HG03039 (cell line): ENCODE measurements at regions not wholly inside any gene's neighbourhood (a gene's known extent, or its start where the extent isn't known, plus 50 kb on each side); places are given as distances from the start of the nearest gene placed in this dataset.

Source experiments
- ATAC-seq: cut with Tn5 transposase; IDR thresholded peaks from one replicate; pipeline ENCODE4 v1.9.1; 2021; ENCODE audit warnings: mild to moderate bottlenecking, moderate library complexity; ENCODE audit not compliant: unreplicated experiment

DNA sequence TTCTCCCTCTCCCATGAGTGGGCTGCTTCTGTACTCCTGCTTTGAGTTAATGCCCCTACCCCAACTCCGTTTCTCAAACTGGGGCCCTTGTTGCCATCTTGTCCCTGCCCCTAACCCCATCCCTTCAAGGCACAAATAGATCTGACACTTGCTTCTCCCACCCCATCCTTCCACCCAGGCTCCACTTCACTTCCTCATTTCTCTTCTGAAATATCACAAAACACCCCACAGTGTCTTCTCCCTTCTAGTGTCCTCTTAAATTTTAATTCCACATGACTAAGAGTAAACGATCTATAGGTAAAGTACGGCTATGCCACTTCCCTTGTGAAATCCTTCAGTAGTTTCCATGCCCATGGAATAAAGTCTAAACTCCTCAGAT is 571.6 kb upstream of the NOX3 start:
- no peak for ATAC-seq

DNA sequence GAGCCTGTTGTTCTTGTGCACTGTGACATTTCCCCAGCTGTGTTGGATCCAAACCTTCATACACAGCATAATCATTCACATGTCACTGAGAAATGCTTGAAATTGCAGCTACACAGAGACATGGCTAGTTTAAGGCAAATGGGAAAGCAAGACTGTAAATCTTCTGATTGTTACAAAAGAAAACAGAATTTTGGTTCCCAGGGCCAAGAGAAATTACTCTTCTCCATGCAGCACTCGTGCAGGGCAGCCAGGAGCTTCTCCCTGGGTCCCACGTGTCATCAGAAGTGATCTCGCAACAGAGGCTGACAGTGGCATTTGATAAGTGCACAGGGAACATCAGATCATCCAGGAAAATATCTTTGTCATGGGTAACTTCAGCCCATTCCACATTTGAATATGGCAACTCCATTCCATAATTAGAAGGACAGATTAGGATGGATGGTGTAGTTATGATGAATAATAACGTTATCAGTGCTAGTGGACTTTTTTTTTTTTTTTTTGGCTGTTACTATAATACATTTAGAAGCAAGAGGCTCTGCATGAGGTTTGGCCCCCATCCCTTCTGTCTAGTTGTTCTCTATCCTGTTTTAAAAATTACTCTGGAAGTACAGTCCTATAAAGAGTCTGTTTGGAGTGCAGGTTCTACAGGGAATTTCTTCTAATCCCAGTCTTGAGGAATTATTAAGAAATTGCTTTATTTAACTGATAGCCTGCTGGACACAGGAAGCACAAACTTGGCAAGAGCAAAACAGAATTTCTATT is 571.0 kb upstream of the NOX3 start:
- ATAC-seq = no peak

DNA sequence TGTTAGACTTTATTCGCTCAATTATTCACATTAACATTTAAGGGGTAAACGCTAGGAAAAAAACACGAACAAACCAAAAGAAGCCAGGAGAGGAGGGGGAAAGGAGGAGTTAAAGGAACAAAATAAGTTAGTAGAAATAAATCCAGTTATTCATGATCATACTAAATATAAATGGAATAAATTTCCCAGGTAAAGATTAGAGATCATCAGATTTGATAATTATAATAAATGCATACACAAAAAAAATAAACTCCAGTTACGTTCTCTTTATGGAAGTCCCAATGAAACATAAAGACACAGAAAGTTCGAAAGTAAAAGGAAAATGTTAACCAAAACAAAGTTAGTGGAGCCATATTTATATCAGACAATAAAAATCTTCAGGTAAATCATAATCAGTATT is 568.7 kb upstream of the NOX3 start:
- ATAC-seq = no peak

DNA sequence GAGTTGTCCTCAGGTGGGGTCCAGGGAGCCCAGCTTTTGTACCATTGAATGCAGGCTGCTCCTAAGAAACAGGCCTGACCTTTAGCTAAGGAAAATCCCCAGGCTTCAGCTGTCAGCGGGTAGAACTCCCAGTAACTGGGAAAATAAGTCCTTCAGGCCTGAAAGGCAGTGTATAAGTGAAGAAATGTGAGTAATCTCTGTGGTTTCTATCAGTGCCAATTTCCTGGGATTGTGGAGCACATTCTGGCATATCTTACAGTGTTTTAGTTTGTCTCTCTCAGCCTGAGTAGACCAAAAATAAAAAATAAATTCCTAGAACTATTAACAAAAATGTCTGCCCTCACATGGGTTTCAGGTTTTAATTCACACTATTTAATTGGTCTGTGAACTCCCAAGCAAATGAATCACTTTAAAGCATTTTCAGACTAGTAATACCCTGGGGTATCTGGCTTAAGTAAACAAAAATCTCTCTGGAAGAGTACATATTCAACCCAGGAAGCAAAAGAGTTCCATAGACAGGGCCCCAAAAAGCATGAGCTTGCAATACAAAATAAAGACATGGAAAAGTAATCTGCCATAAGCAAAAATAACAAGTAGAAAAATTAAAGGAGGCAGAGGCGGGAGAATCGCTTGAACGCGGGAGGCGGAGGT is 566.2 kb upstream of the NOX3 start:
- no peak for ATAC-seq

DNA sequence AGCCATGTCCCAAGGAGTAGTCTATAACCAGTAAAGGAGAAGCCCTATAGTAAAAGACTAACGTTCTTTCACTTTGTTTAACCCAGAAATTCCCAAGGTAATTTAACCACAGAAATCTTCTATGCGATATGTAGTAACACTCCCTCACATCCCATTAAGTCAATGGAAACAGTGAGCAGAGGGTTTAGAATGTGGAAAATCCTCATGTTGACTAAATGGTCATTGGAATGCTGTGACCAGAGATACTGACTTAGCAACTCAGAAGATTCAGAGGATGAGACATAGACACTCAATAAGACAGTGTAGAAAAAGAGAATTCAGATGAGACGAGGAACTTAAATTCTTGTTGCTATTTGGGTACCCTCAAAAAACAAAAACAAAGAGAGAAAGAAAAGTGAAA is 562.2 kb upstream of the NOX3 start:
- ATAC-seq = no peak

DNA sequence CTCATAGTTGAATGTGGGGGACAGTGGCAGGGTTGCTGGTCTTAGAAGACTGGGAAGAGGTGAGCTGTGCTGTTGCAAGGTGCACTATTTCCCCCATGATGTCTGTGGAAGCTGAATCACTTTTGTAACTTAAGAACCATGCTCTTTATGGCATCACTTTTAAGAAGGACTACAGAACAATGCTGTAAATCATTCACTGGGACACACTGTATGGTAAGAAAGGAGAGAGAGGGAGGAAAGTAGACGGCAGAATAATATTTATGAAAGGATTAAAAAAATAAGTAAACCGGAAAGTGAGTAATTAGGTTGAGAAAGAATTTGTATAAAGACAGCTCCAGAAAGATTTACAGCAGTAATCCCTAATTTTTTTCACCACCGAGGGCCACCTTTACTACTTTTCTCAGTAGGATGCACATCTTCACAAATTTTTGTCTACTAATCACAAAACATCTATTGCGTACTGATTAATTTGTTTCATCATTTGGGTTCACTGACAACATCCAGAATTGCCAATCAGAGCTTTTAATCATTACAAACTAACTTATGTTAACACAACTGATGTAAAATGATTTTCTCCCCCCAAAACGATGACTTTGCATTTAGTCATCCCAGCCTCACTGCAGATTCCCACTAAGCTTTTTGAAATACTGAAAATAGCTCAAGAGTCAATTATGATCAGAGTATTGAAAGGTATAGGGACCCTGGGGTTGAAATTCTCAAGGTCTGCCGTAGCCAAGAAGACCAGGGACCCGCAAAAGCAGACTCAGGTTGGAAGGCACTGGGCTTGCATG is 560.7 kb upstream of the NOX3 start:
- no peak for ATAC-seq

DNA sequence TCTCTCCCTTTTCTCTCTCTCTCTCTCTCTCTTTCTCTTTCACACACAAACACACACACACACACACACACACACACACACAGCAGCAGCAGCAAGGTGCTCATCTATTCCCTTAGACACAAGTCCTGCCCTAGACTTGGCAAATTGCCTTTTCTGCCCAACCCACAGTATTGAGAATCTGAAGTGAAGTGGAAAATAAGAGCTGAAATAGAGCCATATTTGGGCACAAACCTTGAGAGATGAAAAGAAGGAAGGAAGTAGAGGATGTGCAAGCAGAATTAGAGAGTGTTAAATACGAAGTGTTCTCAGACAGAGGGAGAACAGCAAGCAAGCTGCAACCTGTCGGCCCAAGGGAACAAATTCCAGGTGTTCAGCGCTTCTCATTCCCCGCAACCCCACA is 557.5 kb upstream of the NOX3 start:
- ATAC-seq = no peak

DNA sequence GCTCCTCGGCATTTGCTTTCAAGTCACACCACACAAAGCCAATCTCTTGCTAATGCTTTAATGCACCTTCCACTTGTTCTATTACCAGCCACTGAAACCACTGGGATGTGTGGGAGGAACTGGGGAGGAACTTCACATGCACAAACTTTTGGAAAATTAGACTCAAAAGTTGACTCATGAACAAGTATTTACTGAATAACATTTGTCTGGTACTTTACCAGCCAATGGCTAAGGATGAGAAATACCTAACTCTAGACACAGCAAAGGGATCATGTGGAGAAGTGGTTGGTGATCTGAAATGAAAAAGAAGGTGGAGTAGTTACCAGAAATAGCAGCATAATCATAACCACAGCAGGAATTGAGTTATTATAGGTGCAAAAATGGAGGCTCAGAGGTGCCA is 554.0 kb upstream of the NOX3 start:
- no peak for ATAC-seq

DNA sequence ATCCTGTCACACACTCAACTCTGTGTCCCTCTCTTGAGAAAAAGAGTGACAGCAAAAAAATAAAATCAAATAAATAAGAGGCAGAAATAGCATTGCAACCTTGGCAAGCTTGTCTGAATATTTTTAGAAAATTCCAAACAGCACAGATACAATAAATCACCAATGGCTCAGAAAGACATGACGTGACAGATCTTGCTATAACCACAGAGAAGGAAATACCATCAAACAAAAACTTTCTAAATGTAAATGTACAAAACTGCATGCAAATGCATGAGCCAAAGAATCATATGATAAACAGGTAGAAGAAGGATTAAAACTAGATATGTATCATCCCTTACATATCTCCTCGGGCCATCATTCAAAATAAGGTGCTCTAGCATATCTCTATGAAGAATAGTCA is 549.2 kb upstream of the NOX3 start:
- no peak for ATAC-seq

DNA sequence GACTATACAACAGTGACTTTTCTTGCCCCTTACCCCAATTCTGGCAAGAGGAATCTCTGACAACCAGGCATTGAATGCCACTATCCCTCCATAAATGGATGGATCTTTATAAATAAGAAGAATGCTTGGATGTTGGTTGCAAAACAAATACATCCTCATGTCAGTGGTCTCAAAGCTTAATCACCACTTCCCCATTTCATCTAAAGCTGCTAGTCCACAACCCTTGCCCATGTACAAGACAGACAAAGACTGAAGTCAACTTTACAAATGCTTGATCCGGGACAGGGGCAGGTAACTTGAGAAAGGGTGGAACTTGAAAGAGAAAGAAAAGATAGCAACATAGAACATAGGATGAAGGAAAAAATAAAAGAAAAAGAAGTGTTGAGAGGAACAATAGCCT is 540.5 kb upstream of the NOX3 start:
- ATAC-seq = no peak

DNA sequence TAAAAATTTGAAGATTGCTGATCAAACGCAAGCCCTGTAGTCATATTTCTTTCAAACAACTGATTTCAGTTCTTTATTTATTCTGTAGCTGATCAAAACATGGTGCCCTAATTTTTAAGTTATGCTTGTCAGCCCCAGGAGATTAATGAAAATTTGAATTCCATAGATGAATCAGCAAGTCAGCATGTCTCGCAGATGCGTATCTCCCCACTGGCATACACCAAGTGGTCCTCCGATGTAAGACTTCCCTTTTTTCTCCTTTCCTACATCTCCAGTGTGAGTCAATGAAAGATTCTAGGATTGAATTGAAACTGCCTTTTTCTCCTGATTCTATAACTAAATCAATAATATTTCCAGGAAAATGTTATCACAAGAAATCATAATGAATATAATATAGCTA is 539.6 kb upstream of the NOX3 start:
- no peak for ATAC-seq

DNA sequence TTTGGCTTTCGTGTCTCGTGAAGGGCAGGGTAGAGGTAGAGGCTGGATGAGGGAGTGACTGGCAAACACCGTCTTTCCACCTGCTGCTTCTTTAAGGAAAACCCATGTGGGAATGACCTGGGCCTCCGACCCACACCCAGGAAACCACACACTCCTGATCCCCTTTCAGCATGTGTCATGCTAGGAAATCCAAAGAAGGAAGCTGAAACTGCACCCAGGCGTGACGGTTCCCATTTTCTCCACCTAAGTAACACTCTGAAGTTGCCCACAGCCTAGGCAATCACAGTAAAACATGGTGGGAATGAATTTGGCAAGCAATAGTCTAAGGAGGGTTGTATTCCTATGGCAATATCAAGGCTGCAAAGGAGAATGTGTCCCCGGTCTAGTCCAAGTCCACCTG is 538.4 kb upstream of the NOX3 start:
- ATAC-seq = no peak

DNA sequence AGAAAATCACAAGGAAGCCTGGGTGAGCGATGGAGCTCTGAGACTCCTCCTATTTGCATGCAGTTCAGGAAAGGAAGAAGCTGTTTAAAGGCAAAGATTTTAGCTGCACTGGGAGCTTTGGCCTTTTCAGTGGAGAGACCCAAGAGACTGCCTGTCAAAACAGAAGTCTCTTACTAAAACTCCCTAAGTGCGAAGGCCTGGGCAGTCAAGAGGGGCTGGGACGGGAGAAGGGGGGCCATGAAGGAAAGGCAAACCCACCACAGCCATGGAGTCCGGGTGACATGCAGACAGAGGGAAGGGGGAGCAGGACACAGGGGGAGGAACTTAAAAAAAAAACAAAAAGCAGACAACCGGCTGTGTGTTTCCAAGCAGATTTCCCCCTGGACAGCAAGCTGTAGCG is 537.6 kb upstream of the NOX3 start:
- no peak for ATAC-seq

DNA sequence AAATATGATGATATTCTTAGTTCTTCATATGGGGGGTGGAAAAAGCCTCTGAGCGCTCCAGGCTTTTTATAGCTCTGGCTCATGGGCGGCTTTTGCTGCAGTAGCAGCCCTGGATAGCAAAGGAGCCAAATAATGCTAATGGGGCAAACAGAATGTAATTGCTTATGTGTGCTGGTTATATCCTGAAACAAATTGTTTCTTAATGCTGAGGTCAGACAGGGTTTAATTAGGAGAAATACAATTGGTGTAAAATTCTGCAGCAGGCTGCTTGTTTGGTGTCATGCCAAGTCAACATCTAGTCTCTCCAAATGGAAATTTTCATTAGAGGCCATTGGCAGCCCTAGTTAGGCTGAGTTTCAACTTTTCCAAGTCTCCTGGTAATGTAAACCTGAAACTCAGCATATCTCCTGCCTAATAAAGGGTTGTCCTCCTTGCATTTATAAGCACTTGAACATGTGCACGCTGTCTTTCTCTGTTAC is 530.1 kb upstream of the NOX3 start:
- ATAC-seq = no peak

DNA sequence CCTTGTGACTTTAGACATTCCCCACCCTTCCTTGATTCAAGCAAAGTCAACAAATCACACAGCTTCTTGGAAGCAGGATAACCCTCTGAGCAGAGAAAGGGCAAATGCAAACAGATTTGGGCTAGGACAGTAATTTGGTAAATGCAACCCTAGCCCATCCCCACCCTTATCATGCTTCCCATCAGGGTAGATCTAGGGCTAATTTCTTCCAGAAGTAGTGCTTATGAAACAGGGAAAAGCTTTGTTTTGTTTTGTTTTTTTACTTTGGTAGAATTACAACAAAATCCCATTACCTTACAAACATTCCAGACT is 525.1 kb upstream of the NOX3 start:
- ATAC-seq = no peak

DNA sequence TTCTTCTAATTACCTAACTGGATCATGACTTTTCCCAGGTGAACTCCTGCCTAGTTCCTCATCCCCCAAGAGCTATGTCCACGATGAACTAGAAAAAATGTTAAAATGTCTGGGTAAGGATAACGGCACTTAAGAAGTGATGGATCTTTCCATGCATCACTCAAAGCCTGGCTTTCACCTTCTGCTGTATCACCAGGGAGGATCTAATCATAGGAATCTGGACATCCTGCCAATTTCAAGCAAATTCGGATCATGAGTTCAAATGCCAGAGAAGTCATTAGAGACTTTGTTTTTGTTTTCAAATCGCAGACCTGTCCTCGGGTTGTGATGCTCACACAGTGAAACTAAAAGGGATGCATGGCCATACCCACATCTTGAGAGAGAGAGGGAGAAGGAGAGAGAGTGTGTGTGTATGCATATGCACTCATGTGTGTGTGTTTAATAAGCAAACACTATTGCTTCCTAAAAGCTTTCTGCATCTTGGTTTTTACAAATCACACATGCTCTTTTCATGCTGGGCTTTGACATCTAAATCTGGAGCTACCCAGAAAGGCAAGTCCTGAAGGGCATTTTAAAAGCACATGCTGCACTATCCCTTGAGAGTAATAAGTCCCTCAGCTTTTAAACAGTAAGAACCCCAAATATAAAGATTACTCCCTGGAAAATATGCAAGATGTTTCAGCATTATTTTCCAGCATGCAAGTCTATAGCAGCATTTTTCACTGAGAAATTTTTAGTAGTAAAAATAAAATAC is 524.6 kb upstream of the NOX3 start:
- ATAC-seq = no peak

DNA sequence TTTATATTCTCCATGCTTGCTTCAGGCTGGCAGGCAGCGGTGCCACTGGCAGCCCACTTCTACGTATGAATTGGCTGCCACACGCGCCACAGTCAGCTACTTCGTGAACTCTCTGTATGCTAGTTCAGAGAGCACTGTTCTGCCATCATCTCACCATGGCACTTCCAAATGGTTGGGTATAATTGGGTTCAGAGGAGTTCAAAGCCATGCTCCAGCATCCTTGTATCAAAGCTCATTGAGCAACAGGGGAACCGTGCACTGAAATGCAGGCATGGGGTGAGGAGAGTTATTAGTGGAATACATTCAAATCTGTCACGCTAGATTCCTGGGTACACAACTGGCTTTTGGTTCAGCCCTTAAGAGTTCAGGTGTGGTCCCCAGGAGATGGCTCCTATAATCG is 519.9 kb upstream of the NOX3 start:
- ATAC-seq = no peak

DNA sequence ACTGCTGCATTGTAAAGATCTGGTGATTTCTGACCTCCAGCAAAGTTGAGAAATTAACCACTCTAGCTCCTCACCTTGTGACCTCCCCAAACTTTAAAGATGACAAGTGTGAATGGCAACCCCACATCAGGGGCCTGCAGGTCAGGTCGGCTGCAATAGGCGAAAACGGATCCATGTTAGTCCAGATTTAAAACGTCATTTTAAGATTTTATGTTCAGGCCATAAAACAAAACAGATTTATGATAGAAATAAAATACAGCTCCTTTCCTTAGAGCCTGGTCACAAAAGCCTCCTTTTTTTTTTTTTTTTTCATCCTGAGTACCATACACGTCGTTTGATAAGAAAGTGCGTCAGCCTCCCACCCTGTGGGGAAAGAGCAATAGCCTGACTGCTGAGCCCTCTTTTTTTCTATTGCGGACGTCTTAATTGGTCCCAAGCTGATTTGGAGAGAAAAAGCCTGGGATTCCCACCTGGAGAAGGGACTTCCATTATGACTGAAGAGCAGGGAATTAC is 519.2 kb upstream of the NOX3 start:
- no peak for ATAC-seq

DNA sequence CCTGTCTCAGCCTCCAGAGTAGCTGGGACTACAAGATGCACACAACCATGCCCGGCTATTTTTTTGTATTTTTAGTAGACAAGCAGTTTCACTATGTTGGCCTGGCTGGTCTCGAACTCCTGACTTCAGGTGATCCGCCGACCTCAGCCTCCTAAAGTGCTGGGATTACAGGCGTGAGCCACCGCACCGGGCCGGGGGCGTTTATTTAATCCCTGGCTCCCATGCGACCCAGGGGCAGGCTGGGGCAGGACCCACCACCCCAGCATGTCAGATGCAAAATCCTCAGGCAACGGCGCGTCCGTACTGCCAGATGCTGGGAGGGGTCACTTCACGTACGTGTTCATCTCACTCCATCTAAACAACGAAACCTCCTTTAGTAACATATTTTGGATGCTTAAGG is 518.7 kb upstream of the NOX3 start:
- no peak for ATAC-seq

DNA sequence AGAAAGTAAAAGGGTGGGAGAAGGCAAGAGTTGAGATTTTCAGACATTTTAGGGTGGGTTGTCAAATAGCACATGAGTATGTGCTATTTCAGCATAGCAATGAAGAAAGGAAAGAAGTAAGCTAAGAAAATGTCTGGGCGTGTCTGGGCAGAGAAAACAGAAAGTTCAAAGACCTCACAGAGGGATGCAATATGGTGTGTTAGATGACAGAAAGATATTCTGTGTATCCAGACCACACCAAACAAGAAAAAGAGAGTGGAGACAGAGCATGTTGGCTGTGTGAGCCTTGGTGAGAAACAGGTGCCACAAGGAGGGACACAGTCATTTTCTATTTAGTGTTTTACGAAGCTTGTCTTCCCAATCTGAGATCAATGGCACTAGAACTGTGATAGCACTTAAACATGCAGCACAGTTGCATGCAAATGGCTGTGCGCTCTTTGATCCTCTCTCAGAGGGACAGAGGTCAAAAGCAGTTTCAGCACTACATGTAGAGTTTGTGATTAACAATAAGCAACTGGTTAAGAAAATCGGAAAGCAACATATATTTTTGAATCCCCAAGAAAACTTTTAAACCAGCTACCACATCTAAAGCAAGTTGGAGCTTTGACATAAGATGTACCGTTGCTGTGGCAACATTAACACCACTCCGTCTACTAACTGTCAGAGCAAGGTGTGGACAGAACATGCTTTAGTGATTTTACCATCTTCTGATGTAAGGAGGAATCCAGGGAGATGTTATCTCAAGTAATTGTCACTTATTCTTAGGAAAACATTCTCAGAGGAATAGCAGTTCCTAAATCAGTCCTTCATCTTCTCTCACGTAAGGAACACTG is 515.5 kb upstream of the NOX3 start:
- no peak for ATAC-seq
